H1 (cell line): ENCODE measurements at regions not wholly inside any gene's neighbourhood (a gene's known extent, or its start where the extent isn't known, plus 50 kb on each side); places are given as distances from the start of the nearest gene placed in this dataset.

Source experiments
- BACH1 ChIP-seq: IDR thresholded peaks from 2 replicates; pipeline ENCODE4 v1.6.1; 2012; ENCODE audit warnings: low read length, improper control_type of control experiment
- GABPA ChIP-seq: IDR thresholded peaks from 2 replicates; pipeline ENCODE4 v1.6.1; 2011; ENCODE audit warnings: mild to moderate bottlenecking, low read length, moderate library complexity, borderline replicate concordance; ENCODE audit not compliant: insufficient read depth
- NANOG ChIP-seq: IDR thresholded peaks from 2 replicates; pipeline ENCODE4 v1.6.1; 2011; ENCODE audit warnings: low read length, low read depth, mild to moderate bottlenecking, inconsistent platforms; ENCODE audit not compliant: insufficient read depth, poor library complexity, severe bottlenecking
- RAD21 ChIP-seq, 2 experiments: IDR thresholded peaks in 1 of 2; conservative IDR thresholded peaks in 1 of 2; 2 replicates each; pipeline ENCODE4 v1.6.1; 2011; ENCODE audit warnings: low read depth in 2 of 2, low read length in 2 of 2, improper control_type of control experiment in 1 of 2, inconsistent platforms in 1 of 2, mild to moderate bottlenecking in 1 of 2, moderate library complexity in 1 of 2
- TF ChIP-seq, protein P1 (sequence below): IDR thresholded peaks from 2 replicates; pipeline ENCODE4 v1.6.1; 2012; ENCODE audit warnings: inconsistent platforms

DNA sequence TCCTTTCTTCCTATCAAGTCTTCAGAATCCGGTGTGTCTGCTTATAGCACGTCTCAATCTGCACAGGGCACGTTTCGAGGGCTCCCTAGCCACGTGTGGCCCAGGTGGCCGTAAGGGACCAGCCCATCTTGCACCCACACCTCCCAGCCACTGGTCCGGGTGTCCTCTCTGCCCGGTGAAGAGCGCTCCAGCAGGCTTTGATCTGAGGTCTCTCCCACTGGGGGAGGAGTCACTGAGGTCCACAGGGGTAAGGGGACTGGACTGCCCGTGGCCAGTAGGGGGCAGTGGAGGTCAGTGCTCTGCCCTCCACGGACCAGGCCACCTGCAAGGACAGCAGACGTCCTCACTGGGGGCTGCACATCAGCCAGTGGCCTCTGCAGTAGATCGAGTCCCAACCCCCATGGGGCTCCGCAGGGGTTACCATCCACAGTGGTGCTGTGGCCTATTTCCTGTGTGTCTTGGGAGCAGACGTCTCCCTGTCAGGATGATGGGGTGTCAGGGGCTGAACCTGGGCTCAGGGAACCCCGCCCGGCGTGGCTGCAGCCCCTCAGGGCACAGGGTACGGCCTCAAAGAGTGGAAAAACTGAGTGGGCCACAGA is 204.1 kb upstream of the CIBAR2 start (continued):
- TF ChIP-seq RAD21 (IDR thresholded peaks at IDR 0.05 in 1 of 2, conservative IDR thresholded peaks at IDR 0.05 in 1 of 2; ENCODE audit: low read depth in 2 of 2, low read length in 2 of 2) (peak; percentile 70 to 81), BACH1 (peak; percentile 84), GABPA (peak; percentile 58; the same call in 1 of the 2 replicates), NANOG (no peak)
- TF ChIP-seq, protein P1, sequence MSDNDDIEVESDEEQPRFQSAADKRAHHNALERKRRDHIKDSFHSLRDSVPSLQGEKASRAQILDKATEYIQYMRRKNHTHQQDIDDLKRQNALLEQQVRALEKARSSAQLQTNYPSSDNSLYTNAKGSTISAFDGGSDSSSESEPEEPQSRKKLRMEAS, result peak; percentile 55; the same call in 1 of the 2 replicates
